NCI-H1105 treated with DMSO at 0.1 percent for 48 hours (cell line): ENCODE measurements at regions not wholly inside any gene's neighbourhood (a gene's known extent, or its start where the extent isn't known, plus 50 kb on each side); places are given as distances from the start of the nearest gene placed in this dataset.

Experiments used
- DNase-seq: peaks from one replicate; lab custom pipeline; 2025; lab: John Stamatoyannopoulos, UW

DNA sequence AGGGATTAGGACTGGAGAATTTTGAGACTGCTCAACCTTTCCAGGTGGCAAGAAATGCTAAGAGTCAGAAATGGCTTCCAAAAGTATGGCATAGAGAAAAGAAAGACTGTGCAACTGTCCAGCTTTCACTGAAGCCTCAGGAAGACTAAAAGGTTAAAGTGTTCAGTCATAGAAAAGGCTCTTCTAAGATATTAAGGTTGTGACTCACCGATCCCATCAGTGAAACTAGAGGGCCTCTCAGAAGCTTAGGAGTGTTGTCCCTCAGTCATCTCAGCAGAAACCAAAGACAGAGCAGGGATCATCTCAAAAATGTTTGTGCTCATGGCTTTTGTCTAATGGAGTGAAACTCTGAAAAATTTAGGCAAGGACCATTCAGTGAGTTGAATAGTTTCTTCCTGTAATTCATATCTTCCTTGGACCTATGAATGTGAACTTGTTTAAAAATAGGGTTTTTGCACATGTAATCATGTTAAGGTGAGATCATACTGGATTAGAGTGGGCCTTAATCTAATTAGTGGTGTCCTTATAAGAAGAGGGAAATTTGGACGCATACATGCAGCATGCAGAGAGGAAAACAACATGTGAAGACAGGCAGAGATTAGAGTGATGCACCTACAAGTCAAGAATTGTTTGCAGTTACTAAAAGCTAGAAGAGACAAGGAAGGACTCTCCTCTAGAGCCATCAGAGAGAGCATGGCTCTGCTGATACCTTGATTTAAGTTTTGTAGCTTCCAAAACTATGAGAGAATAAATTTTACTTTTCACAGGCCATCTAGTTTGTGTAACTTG is 71.3 kb downstream of the RPE65 start:
- DNase-seq = no peak

- no peak for DNase-seq
These were observed 72.7 kb downstream of the RPE65 start for GRCh38 chr1:68377098-68377497.

- DNase-seq = no peak
These were observed 73.3 kb downstream of the RPE65 start for GRCh38 chr1:68376441-68376840.

DNA sequence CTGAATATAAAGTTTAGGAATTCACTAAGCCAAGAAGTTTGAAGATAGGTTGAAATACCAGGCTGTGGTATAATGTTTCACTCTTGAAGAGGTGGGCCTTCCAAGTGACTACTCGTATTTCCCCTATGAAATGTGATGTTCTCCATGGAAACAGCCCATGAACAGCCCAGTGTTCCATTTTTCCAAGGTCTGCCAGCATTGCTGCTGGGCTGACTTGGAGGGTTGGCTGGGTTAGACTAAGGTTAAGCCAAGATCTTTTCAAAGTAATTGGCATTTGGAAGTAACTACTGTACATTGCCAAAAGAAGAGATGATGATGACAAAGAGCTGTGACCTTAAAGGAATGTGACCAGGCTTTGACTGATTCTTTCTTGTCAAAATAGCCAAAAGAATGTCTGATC is 73.8 kb downstream of the RPE65 start:
- no peak for DNase-seq

DNA sequence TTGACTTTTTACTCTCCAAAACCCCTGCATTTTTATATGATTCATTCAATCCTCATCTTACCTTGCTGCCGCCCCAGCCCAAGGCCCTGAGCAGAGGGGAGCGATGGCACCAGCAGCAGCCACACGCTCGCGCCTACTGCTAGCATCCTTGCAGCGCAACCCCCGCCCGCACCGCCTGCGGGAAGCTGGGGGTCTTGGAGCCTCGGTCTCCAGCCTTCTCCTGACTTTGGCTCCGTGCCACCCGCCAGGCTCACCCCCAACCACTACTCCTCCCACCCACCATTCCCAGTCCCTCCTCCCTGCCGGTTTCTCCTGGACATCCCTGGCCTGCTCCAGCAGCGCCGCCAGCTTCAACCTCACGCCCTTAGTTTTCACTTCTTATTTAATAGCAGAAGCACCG is 76.6 kb downstream of the RPE65 start:
- DNase-seq = no peak

- no peak for DNase-seq
These were observed 77.3 kb downstream of the RPE65 start for GRCh38 chr1:68372487-68372886.

GRCh38 chr1:68370101-68370915 is 79.4 kb downstream of the RPE65 start:
- DNase-seq = no peak

- DNase-seq = no peak
These were observed 83.2 kb downstream of the RPE65 start for GRCh38 chr1:68366572-68366971.

DNA sequence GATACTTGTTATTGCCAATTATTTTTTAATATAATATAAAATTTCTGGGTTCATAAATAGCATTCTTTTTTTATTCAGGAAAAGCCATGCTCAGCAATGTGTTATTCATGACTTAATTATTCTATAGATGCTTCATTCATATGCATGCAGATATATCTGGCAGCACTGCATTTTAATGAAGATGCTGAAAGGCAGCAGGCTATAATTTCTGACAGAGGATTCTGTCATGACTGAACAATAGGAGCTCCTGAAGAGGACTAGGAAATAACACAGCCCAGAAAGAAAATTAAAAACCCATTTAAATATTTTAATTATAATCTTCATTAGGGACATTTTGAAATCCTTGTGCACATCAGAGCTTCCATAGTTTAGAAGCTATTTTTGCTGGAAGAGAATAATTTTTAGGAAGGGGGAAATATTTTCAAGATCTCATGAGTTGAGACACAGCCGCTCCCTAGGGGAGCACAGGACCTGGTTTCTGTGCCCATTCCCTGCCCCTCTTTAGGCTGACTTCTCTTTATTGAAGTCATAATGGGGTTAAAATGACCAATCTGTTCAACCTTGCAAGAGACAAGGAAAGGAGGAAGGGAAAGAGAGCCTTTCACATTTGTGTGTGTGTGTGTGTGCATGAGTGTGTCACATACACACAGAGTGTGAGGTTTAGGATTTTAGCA is 83.9 kb downstream of the RPE65 start:
- no peak for DNase-seq

DNA sequence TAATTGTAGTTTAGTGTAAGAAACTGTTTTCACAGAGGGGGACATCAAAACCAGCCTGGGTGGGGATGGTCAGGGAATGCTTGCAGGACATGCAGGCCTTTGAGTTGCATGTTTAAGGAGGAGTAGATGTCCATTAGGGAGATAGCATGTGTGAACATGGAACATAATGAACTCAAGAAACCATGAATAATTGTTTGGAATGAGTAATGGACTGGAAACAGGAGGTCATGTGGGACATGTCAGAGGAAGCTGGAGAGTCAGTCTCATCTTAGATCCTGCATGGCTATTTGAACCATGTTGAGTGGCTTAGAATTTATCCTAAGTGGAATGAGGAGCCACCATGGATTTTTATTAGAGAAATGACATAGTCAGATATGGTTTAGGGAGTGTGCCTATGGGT is 86.4 kb downstream of the RPE65 start:
- DNase-seq = no peak

GRCh38 chr1:68361346-68361910 is 88.3 kb downstream of the RPE65 start:
- DNase-seq = no peak

DNA sequence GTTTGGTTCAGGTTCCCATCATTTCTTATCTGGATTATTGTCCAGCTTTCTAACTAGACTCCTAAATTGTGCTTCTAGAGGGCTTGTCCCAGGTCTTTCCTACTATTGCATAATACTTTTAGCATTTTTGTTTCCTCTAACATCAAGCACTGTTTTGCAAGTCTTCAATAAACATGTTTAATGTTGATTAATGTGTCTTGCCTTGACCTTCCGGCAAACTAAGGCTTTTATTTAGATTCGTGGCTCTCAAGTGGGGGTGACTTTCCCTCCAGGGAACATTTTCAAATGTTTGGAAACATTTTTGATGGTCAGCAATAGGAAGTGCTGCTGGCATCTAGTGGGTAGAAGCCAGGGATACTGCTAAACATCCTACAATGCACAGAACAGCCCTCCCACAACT is 90.7 kb downstream of the RPE65 start:
- no peak for DNase-seq

DNA sequence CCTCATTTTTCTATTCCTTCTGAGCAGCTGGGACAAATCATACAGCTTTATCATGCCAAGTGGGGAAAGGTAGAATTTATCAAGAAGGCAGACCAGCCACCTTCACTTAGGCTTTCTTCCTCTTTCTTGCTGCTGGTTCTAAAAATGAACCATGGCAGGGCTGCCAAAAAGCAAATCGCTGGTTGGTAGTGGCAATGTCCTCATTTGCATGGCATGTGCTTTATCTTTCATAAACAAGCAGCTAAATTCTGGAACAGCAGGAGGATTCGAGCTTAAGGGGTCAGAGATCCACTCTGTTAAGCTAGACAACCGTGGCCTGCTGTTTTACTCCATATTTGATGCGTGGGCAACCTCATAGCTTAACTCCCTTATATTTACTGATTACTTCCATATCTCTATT is 91.3 kb downstream of the RPE65 start:
- no peak for DNase-seq

DNA sequence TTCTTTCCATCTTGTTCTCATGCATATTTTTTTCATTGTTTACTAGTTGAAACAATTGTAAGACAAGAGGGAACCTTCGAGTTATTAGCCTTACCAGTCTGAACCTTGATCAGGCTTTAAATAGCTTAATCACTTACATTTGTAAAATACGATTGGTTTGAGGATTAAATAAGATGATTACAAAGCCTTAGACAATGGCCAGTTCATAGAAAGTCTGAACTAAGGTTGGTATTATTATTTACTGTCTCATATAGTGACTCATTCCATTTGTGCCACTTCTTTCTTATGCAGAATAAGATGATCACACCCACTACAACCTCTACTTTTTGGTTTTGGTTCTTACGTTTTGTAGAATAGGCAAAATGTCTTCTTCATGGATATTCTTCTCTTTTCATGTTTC is 94.1 kb downstream of the RPE65 start:
- DNase-seq = no peak

DNA sequence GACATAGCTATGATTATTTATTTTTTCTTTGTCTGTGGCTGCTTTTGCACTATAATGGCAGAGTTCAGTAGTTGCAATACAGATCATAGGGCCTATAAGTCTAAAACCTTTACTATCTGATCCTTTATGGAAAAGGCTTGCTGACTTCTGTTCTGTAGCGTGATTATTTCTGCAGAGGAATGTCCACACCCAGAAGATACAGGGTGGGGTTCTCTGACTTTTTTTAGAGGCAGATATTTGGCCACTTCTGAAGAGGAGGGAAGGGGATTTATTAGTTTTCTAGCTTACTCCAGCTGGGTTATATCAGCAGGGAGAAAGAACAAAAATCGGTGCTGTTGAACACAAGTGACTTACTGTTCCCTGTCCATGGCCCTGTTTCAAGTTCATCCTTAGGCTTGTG is 97.6 kb downstream of the RPE65 start:
- no peak for DNase-seq

- no peak for DNase-seq
These were observed 102.3 kb downstream of the RPE65 start for GRCh38 chr1:68347415-68347814.

DNA sequence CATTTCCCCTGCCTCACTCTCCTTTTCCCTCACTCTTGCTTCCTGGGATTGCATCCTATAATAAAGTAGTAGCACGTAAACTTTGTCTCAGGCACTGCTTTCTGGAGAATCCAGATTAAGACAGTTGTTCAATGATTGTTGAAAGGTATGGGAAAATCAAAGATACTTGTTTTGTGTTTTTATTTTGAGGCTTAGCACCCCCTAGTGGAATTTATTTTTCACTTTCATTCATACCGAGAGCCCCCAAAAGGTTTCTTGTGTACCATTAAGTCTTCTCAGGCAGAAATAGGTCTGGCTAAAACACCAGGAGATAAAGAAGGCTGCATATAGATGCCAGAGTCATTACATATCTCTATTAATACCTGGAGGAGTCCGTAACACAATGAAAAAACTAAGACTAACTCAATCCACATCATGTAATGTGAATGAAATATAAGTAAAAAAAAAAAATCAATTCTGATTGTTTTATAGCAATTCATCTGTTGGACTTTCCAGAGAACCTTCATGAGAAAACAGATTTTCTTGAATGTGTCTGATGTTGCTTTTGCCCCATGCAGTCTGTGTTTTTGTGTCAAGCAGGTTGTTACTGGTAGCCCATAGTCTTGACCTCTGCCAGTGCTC is 103.5 kb downstream of the RPE65 start:
- peak; percentile 38 for DNase-seq

DNA sequence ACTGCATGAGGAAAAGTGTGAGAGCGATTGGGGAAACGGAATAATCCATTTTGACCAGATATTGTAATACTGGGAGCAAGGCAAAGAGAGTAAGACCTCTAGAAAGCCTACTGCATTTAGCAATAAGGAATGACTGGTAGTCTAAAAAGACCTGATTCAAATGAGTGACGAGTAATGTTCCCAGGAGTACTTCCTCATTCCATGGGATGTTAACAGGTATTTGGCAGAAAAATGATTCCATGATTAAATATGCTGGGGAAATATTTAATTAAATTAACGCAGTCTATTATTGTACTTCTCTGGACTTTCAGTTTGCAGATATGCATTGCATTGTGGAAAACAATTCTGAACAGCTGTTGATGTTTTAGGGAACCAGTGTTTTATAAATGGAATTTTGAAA is 105.5 kb downstream of the RPE65 start:
- DNase-seq = no peak

DNA sequence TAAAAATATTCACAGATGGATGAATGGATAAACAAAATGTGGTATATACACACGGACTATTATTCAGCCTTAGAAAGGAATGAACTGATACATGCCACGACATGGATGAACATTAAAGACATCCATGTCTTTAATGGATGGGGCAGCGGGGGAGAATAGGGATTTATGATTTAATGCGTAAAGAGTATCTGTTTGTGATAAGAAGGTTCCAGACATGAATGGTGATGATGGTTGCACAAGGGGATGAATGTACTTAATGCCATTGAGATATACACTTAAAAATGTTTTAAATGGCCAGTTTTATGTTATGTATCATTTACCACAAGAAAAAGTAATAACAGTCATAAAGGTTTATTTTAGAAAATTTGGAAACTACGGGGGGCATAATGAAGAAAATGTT is 108.6 kb upstream of the WLS start:
- no peak for DNase-seq

DNA sequence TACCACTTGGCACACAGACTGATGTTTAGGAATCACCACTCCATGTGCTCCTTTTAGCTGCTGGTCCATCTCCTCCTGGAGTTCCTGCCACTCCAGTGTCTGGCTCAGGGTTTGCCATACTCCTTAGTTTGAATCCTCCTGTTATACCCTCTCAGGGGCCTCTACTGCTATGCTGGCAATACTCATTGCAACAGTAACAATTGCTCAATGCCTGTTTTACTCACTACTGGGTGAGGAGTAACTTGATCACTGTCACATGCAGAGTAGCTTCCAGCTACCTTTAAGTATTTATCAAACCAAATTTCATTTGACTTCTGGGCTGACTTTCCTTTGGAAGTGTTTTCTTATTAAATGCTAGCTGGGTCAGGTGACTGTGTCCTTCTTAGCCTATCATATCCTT is 107.2 kb upstream of the WLS start:
- DNase-seq = no peak

- DNase-seq = no peak
These were observed 105.8 kb upstream of the WLS start for GRCh38 chr1:68338081-68338480.

DNA sequence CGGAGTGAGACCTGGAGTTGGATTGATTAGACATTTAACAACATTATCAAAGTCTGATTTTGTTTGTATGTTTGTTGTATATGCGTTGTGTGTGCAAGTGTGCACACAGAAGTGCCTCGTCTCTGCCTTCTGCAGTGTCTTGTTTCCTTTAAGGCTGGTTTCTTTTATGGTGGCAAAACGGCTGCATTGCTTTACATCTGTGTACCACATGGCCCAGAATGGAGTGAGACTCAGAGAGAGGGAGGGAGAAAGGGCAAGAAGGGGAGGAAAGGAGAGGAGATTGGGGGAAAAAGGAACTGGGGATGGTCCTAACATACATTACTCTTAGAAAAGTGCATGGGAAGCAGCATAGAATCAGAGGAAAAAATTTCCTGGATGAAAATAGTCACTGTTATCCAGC is 99.7 kb upstream of the WLS start:
- DNase-seq = no peak
